Hepatocyte (in vitro differentiated cells): ENCODE measurements at regions not wholly inside any gene's neighbourhood (a gene's known extent, or its start where the extent isn't known, plus 50 kb on each side); places are given as distances from the start of the nearest gene placed in this dataset.

Experiments used
- DNase-seq: peaks from one replicate; pipeline ENCODE4 v3.0.0-alpha.2; 2016; ENCODE audit warnings: low spot score
- H2AFZ ChIP-seq: fragments of 200-600 bp; sonication (generic); 2 replicates; pipeline ENCODE4 v1.6.0; 2016; ENCODE audit warnings: antibody characterized with exemption, mild to moderate bottlenecking
- H3K27ac ChIP-seq: fragments of 200-600 bp; sonication (generic); 2 replicates; pipeline ENCODE4 v1.5.1; 2016; ENCODE audit warnings: mild to moderate bottlenecking
- H3K27me3 ChIP-seq: fragments of 200-600 bp; sonication (generic); 2 replicates; pipeline ENCODE4 v1.6.1; 2016
- H3K36me3 ChIP-seq: fragments of 200-600 bp; sonication (generic); replicated peaks from 2 replicates; pipeline ENCODE4 v1.5.1; 2016; ENCODE audit warnings: low read depth; ENCODE audit not compliant: insufficient read depth
- H3K4me1 ChIP-seq: fragments of 200-600 bp; sonication (generic); 2 replicates; pipeline ENCODE4 v1.5.1; 2016; ENCODE audit warnings: mild to moderate bottlenecking, moderate library complexity; ENCODE audit not compliant: insufficient read depth
- H3K4me2 ChIP-seq: fragments of 200-600 bp; sonication (generic); 2 replicates; pipeline ENCODE4 v1.6.0; 2016
- H3K4me3 ChIP-seq: fragments of 200-600 bp; sonication (generic); 2 replicates; pipeline ENCODE4 v1.5.1; 2016; ENCODE audit warnings: mild to moderate bottlenecking
- H3K79me2 ChIP-seq: fragments of 200-600 bp; sonication (generic); 2 replicates; pipeline ENCODE4 v1.6.0; 2017; ENCODE audit warnings: mild to moderate bottlenecking
- H3K9me2 ChIP-seq: fragments of 200-600 bp; sonication (generic); replicated peaks from 2 replicates; pipeline ENCODE4 v1.6.0; 2017; ENCODE audit warnings: mild to moderate bottlenecking; ENCODE audit not compliant: insufficient read depth
- H3K9me3 ChIP-seq: fragments of 200-600 bp; sonication (generic); 2 replicates; pipeline ENCODE4 v1.5.1; 2016; ENCODE audit warnings: low read depth, mild to moderate bottlenecking
- H4K20me1 ChIP-seq: fragments of 200-600 bp; sonication (generic); 2 replicates; pipeline ENCODE4 v1.6.0; 2016; ENCODE audit warnings: mild to moderate bottlenecking; ENCODE audit not compliant: insufficient read depth, poor library complexity, severe bottlenecking
- CTCF ChIP-seq: fragments of 200-600 bp; sonication (generic); IDR thresholded peaks from 2 replicates; pipeline ENCODE4 v1.5.1; 2016; ENCODE audit warnings: antibody characterized with exemption, mild to moderate bottlenecking; ENCODE audit not compliant: poor library complexity
- EZH2 ChIP-seq: fragments of 200-600 bp; sonication (generic); IDR thresholded peaks from 2 replicates; pipeline ENCODE4 v1.6.1; 2016; ENCODE audit warnings: antibody characterized with exemption, mild to moderate bottlenecking, borderline replicate concordance
- EZH2phosphoT487 ChIP-seq: fragments of 200-600 bp; sonication (generic); IDR thresholded peaks from one replicate; pipeline ENCODE4 v1.6.1; 2018; ENCODE audit warnings: antibody characterized with exemption, mild to moderate bottlenecking, low read depth, moderate library complexity; ENCODE audit not compliant: unreplicated experiment, severe bottlenecking
- WGBS: methylation state at CpG from one replicate; pipeline ENCODE4 v1.1.6; 2016; ENCODE audit warnings: low lambda C conversion rate; ENCODE audit errors: missing lambda C conversion rate; 5-methylcytosine and 5-hydroxymethylcytosine counted together

GRCh38 chr22:47783433-47784366, 1021.2 kb downstream of the TBC1D22A start:
- Histone ChIP-seq H3K4me2 (no peak overlapping the region), H3K79me2 (no peaks in the 10 kb centered on the region), H3K27me3 (no peaks in the 10 kb centered on the region), H3K4me3 (no peak overlapping the region), H3K4me1 (no peaks in the 10 kb centered on the region), H3K36me3 (no peaks in the 10 kb centered on the region), H3K9me2 (no peaks in the 10 kb centered on the region), H3K27ac (no peak overlapping the region), H3K9me3 (no peaks in the 10 kb centered on the region), H4K20me1 (no peaks in the 10 kb centered on the region), H2AFZ (no peak overlapping the region)
- TF ChIP-seq EZH2: no peak
- no peak for TF ChIP-seq EZH2phosphoT487
- no peak for TF ChIP-seq CTCF
- WGBS: 86% methylated on average over 20 of the region's 20 CpGs
- DNase-seq: no peak

GRCh38 chr22:47782328-47783075, 1020.1 kb downstream of the TBC1D22A start:
- H3K27ac ChIP-seq: no peak overlapping the region

GRCh38 chr22:47781427-47782111, 1019.1 kb downstream of the TBC1D22A start:
- no peaks in the 10 kb centered on the region for H3K9me2 ChIP-seq
- no peaks in the 10 kb centered on the region for H3K4me1 ChIP-seq
- no peak overlapping the region for H3K27ac ChIP-seq
- TF ChIP-seq EZH2 (no peak), EZH2phosphoT487 (no peak), CTCF (no peak)
- H3K4me2 ChIP-seq: no peak overlapping the region
- H3K9me3 ChIP-seq: no peaks in the 10 kb centered on the region
- no peaks in the 10 kb centered on the region for H3K27me3 ChIP-seq
- H3K79me2 ChIP-seq: no peaks in the 10 kb centered on the region
- WGBS: 94% methylated on average over 20 of the region's 20 CpGs
- no peaks in the 10 kb centered on the region for H4K20me1 ChIP-seq
- no peak for DNase-seq
- no peak overlapping the region for H2AFZ ChIP-seq
- H3K4me3 ChIP-seq: no peak overlapping the region
- no peaks in the 10 kb centered on the region for H3K36me3 ChIP-seq

More at GRCh38 chr22:47782328-47783075, 1020.1 kb downstream of the TBC1D22A start:
- H3K79me2 ChIP-seq: no peaks in the 10 kb centered on the region
- H3K9me2 ChIP-seq: no peaks in the 10 kb centered on the region
- no peaks in the 10 kb centered on the region for H4K20me1 ChIP-seq
- H3K9me3 ChIP-seq: no peaks in the 10 kb centered on the region
- H3K27me3 ChIP-seq: no peaks in the 10 kb centered on the region
- no peak overlapping the region for H2AFZ ChIP-seq
- TF ChIP-seq EZH2 (no peak), CTCF (no peak), EZH2phosphoT487 (no peak)
- no peaks in the 10 kb centered on the region for H3K36me3 ChIP-seq
- H3K4me1 ChIP-seq: no peaks in the 10 kb centered on the region
- no peak overlapping the region for H3K4me3 ChIP-seq
- no peak overlapping the region for H3K4me2 ChIP-seq
- WGBS: 84% methylated on average over 15 of the region's 15 CpGs
- DNase-seq: no peak
